ENCODE measurements at regions not wholly inside any gene's neighbourhood (a gene's known extent, or its start where the extent isn't known, plus 50 kb on each side); places are given as distances from the start of the nearest gene placed in this dataset.
"Not testable (repeated sequence)": the region's sequence is repeated elsewhere in the genome, so short reads cannot be mapped to it uniquely, and the experiment has no call there.

DNA sequence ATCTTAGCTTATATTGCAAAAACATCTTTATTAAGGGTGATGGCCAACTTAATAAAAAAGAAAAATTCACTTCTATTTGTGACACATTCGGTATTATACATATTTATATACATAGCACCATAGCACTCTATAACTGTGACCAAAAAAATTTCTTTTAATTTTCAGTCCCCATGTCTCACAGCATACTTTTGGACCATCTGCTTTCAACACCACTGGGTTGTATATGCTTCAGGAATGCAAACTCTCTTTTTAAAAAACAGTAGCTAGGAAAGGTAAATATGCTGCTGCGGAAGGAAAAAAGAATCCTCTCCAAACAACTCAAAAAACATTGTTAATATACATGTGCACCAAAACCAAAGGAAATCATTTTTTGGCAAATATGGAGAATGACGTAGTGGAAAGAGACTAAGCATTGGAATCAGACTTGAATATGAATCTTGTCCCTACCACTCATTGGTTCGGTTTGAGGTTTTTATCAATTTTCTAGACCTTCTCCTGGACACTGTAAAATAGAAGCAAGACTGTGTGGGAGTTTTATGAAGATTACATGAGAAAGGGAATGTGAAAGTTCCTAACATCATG lies 227.9 kb downstream of the BLID start:
- Mint-ChIP-seq H3K4me3 (no peak overlapping the region), H3K4me1 (no peaks in the 10 kb centered on the region), H3K36me3 (no peaks in the 10 kb centered on the region), H3K27ac (no peak overlapping the region), H3K9me3 (no peaks in the 10 kb centered on the region)
- ATAC-seq (no peak), DNase-seq (ENCODE audit: low spot score in 2 of 2) (no peak)

- no peak for ATAC-seq
Observed at GRCh38 chr11:121887569-121887968, 228.4 kb downstream of the BLID start.

DNA sequence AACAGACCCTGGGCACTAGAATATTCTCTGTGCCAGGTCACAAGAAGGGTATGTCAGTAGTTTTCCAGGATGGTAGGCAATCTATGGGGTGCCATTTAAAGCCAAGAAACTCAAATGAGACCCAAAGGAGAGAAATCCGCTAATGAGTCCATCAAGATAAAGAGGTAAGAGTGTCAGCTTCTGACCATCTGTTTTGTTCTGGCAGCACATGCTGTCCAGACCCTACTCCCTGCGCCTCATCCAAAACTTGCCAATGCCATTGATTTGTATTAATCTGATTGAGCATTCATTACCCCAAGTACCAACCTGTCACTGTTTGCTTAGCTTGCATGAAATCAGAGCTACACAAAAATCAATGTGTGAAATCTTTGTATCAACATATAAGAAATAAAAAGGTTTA lies 229.0 kb downstream of the BLID start:
- no peaks in the 10 kb centered on the region for H3K36me3 Mint-ChIP-seq
- H3K4me1 Mint-ChIP-seq: no peaks in the 10 kb centered on the region
- no peak for ATAC-seq
- DNase-seq (ENCODE audit: low spot score in 2 of 2): no peak
- H3K27ac Mint-ChIP-seq: no peak overlapping the region
- no peaks in the 10 kb centered on the region for H3K9me3 Mint-ChIP-seq
- H3K4me3 Mint-ChIP-seq: no peak overlapping the region

More at GRCh38 chr11:121887569-121887968, 228.4 kb downstream of the BLID start:
- no peak overlapping the region for H3K27ac Mint-ChIP-seq
- no peaks in the 10 kb centered on the region for H3K4me1 Mint-ChIP-seq
- no peak for DNase-seq (ENCODE audit: low spot score in 2 of 2)
- no peaks in the 10 kb centered on the region for H3K9me3 Mint-ChIP-seq
- H3K4me3 Mint-ChIP-seq: no peak overlapping the region
- no peaks in the 10 kb centered on the region for H3K36me3 Mint-ChIP-seq

DNA sequence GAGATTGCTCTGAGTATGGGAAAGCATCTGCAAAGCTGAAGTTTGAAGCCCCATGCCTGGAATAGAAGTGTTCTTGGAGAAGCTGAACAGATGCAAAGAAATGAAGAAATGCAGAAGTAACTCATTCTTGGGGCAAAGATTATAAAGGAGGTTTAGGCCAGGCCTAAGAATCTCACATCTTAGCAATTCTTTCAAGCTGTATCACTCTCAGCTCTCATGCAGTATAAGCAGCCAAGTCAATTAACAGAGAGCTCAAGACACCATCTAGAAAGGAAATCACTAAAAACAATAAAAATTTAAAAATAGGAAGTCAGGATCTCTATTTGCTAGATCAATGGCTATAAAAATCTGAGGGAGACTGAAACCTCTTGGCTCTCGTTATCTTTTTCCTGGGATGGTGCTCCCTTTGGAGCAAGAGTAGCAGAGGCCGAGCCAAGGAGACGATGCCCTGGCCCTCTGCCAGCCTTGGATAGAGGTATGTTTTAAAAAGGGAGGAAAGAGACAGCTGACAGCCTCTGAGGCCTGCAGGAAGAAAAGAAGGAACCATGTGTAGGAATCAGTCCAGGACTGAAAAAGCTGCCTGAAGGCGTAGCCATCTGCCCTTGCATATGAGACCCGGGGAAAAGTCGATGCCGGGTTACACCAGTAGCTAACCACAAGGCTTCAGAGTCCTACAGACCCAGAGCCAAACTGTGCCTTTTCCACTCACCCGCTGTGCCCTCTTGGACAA lies 229.8 kb downstream of the BLID start:
- DNase-seq (ENCODE audit: low spot score in 2 of 2): no peak
- no peaks in the 10 kb centered on the region for H3K4me1 Mint-ChIP-seq
- no peaks in the 10 kb centered on the region for H3K36me3 Mint-ChIP-seq
- H3K9me3 Mint-ChIP-seq: no peaks in the 10 kb centered on the region
- no peak overlapping the region for H3K27ac Mint-ChIP-seq
- ATAC-seq: no peak
- H3K4me3 Mint-ChIP-seq: no peak overlapping the region

- no peaks in the 10 kb centered on the region for H3K4me1 Mint-ChIP-seq
- H3K27ac Mint-ChIP-seq: no peak overlapping the region
- ATAC-seq (no peak), DNase-seq (ENCODE audit: low spot score in 2 of 2) (no peak)
- H3K36me3 Mint-ChIP-seq: no peaks in the 10 kb centered on the region
- no peaks in the 10 kb centered on the region for H3K9me3 Mint-ChIP-seq
- H3K4me3 Mint-ChIP-seq: no peak overlapping the region
Observed at GRCh38 chr11:121884626-121885025, 231.4 kb downstream of the BLID start.

- no peaks in the 10 kb centered on the region for H3K36me3 Mint-ChIP-seq
- H3K9me3 Mint-ChIP-seq: peaks cover 8% of the 10 kb centered on the region
- no peak overlapping the region for H3K4me3 Mint-ChIP-seq
- no peak for ATAC-seq
- H3K4me1 Mint-ChIP-seq: no peaks in the 10 kb centered on the region
- no peak overlapping the region for H3K27ac Mint-ChIP-seq
- no peak for DNase-seq (ENCODE audit: low spot score in 2 of 2)
Observed at GRCh38 chr11:121881806-121882205, 234.2 kb downstream of the BLID start.

DNA sequence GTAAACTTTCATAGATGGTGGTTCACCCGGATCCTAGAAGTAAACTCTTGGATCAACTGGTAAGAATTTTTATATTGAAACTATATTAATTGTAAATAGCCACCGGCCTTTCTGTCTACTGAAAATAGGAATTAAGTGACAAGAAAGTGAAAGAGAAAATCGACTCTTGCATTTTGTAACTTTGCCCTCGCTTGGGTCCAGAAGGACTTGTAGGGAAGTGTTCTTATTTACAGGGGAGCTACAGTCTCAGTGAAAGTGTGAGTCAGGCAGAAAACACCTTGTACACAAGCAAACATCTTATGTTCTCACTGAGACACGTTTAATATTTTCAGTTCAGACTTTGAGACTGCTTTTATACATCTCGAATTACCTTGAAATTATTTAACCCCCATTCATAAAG lies 238.9 kb downstream of the BLID start:
- Mint-ChIP-seq H3K4me3 (no peak overlapping the region), H3K4me1 (no peaks in the 10 kb centered on the region), H3K9me3 (peaks cover 8% of the 10 kb centered on the region), H3K36me3 (no peaks in the 10 kb centered on the region), H3K27ac (no peak overlapping the region)
- ATAC-seq (no peak), DNase-seq (ENCODE audit: low spot score in 2 of 2) (no peak)

DNA sequence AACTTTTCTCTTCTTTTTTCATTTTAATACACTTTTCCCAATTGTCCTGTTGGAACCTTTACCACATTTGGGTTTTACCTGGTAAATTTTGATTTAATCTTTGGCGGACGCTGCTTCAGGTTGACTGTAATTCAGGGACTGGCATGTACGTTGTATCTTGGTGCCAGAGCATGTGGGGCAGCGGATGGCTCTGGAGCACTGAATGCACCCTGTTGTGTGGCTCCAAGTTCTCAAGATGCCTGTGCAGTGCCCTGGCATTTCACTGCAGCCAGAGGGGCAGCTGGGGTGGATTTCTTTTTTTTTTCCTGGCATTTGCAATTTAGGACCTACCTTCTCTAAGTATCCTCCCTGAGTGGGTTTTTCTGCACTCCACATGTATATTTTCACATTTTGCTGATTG lies 242.2 kb downstream of the BLID start:
- H3K36me3 Mint-ChIP-seq: no peaks in the 10 kb centered on the region
- H3K4me3 Mint-ChIP-seq: no peak overlapping the region
- DNase-seq (ENCODE audit: low spot score in 2 of 2): no peak
- peaks cover 5% of the 10 kb centered on the region for H3K9me3 Mint-ChIP-seq
- H3K27ac Mint-ChIP-seq: no peak overlapping the region
- no peaks in the 10 kb centered on the region for H3K4me1 Mint-ChIP-seq
- ATAC-seq: no peak

DNA sequence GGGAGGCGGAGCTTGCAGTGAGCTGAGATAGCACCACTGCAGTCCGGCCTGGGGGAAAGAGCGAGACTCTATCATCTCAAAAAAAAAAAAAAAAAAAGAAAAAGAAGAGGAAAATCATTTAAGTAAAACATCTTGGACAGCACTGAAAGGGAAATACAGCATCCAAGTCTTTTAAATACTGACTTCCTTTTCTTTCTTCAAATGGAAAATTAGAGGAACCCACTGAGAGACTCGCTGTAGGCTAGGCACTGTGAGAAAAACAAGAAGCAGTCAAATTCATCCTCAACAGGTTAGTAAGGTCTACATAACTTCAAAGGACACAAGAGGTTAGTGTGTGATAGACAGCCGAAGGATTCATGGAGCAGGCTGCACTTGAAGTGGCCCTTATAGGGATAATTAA lies 243.7 kb downstream of the BLID start:
- Mint-ChIP-seq H3K9me3 (no peaks in the 10 kb centered on the region), H3K36me3 (no peaks in the 10 kb centered on the region), H3K27ac (no peak overlapping the region), H3K4me1 (no peaks in the 10 kb centered on the region), H3K4me3 (no peak overlapping the region)
- no peak for ATAC-seq
- DNase-seq (ENCODE audit: low spot score in 2 of 2): no peak

DNA sequence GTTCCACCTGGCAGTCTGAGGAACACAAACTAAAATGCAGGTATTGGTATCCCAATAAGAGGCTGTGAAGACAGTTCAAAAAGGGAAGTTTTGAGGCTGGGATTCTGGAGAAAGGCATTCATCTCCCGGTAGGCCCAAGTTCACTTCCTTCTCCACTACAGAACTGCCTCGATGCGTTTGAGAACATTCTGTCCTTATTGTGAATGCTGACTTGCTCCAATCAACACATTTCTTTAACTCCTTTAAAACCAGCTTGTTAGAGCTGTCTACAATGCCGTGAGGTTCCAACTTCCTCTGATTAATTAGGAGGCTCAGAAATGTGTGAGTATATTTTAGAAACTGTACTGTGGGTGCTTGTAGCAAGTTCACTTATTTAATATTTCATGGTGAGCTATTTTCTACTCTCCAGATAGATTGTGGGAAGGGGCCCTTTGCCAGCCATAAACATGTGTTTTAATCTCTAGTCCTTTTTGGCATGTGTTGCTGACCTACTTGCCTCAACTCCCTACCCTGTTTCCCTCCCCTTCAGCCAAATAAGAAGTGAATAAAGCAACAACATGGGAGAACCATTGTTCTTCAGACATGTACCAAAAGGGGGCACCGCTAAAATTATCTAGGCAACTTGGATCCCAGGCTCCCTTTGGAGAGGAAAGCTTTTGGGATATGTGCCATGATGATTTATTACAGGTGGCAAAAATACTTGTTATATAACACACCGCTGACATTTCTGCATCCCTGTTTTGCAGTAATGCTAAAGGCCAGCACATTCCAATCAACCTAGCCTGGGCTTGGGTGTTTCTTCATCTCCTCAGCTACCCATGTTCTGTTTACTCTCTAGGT lies 245.6 kb downstream of the BLID start:
- no peak for ATAC-seq
- Mint-ChIP-seq H3K4me3 (no peak overlapping the region), H3K9me3 (no peaks in the 10 kb centered on the region), H3K36me3 (no peaks in the 10 kb centered on the region), H3K4me1 (no peaks in the 10 kb centered on the region), H3K27ac (no peak overlapping the region)
- no peak for DNase-seq (ENCODE audit: low spot score in 2 of 2)

- Mint-ChIP-seq H3K36me3 (no peaks in the 10 kb centered on the region), H3K9me3 (no peaks in the 10 kb centered on the region), H3K27ac (no peak overlapping the region), H3K4me1 (no peaks in the 10 kb centered on the region), H3K4me3 (no peak overlapping the region)
- ATAC-seq (no peak), DNase-seq (ENCODE audit: low spot score in 2 of 2) (no peak)
Observed at GRCh38 chr11:121869478-121869877, 246.5 kb downstream of the BLID start.

DNA sequence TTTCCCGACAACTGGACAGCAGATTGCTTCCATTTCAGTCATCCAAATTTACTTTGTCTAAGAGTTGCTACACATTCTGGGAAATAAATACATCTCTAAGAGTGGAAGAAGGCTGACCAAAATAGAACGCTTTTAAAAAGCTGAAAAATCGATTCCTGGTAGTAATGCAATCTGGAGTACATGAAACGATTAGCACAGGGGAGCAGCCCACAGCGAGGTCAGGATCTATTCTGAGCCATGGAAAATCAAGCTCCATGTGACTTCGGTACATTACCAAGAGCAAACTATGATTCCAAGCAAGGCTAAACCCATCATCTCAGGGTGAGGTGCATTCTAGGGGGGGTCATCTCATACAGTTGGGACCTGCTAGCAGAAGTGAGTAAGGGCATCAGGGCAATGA lies 249.3 kb downstream of the BLID start:
- Mint-ChIP-seq H3K27ac (no peak overlapping the region), H3K9me3 (peaks cover 9% of the 10 kb centered on the region), H3K4me3 (no peak overlapping the region), H3K36me3 (no peaks in the 10 kb centered on the region), H3K4me1 (no peaks in the 10 kb centered on the region)
- no peak for DNase-seq (ENCODE audit: low spot score in 2 of 2)
- no peak for ATAC-seq

GRCh38 chr11:121864660-121865059 lies 251.4 kb downstream of the BLID start:
- Mint-ChIP-seq H3K9me3 (peaks cover 13% of the 10 kb centered on the region), H3K27ac (no peak overlapping the region), H3K36me3 (no peaks in the 10 kb centered on the region), H3K4me1 (no peaks in the 10 kb centered on the region), H3K4me3 (no peak overlapping the region)
- ATAC-seq: no peak
- no peak for DNase-seq (ENCODE audit: low spot score in 2 of 2)

DNA sequence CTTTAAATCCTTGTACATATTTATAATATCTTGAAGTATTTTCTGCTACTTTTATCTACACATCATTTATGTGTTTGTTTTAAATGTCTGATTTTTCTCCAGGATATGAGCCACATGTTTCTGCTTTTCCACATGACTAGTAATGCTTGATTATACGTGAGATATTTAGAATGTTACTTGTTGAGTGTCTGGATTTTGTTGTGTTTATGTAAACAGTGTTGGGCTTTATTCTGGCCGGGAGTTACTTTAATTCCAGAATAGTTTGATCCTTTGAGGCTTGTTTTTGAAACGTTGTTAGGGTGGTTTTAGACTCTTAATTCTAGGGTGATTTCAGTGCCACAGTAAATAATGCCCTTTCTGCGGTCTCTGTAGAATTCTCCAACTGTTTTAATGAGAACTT lies 252.9 kb downstream of the BLID start:
- Mint-ChIP-seq H3K36me3 (no peaks in the 10 kb centered on the region), H3K27ac (no peak overlapping the region), H3K4me1 (no peaks in the 10 kb centered on the region), H3K4me3 (no peak overlapping the region), H3K9me3 (peaks cover 13% of the 10 kb centered on the region)
- no peak for ATAC-seq
- no peak for DNase-seq (ENCODE audit: low spot score in 2 of 2)

- DNase-seq (ENCODE audit: low spot score in 2 of 2); H3K27ac Mint-ChIP-seq; H3K36me3 Mint-ChIP-seq; H3K4me3 Mint-ChIP-seq; ATAC-seq; H3K4me1 Mint-ChIP-seq: not testable (repeated sequence)
- H3K9me3 Mint-ChIP-seq: peaks cover 12% of the 10 kb centered on the region
Observed at GRCh38 chr11:121855138-121855537, 260.9 kb downstream of the BLID start.

GRCh38 chr11:121844016-121844415 lies 272.0 kb downstream of the BLID start:
- Mint-ChIP-seq H3K4me3 (no peak overlapping the region), H3K36me3 (no peaks in the 10 kb centered on the region), H3K27ac (no peak overlapping the region), H3K9me3 (peaks cover 15% of the 10 kb centered on the region), H3K4me1 (no peaks in the 10 kb centered on the region)
- DNase-seq (ENCODE audit: low spot score in 2 of 2) (no peak), ATAC-seq (no peak)
